GM23338 (cell line): ENCODE measurements at regions not wholly inside any gene's neighbourhood (a gene's known extent, or its start where the extent isn't known, plus 50 kb on each side); places are given as distances from the start of the nearest gene placed in this dataset.

Experiments used
- ATAC-seq: fragments of 200-7000 bp; cut with Tn5 transposase; 3 replicates; pipeline ENCODE4 v1.9.1; 2020
- DNase-seq: peaks from one replicate; pipeline ENCODE4 v3.0.0-alpha.2; 2015; ENCODE audit warnings: low spot score
- H2AFZ ChIP-seq: fragments of 200-600 bp; sonication (generic); 2 replicates; pipeline ENCODE4 v1.8.0; 2016; ENCODE audit warnings: antibody characterized with exemption, mild to moderate bottlenecking, moderate library complexity
- H3F3A ChIP-seq: fragments of 200-600 bp; sonication (generic); replicated peaks from 2 replicates; pipeline ENCODE4 v1.8.0; 2017; ENCODE audit warnings: antibody characterized with exemption, mixed run types, low read depth
- H3K27ac ChIP-seq: fragments of 200-600 bp; sonication (generic); 2 replicates; pipeline ENCODE4 v1.6.1; 2016; ENCODE audit warnings: low read depth
- H3K27me3 ChIP-seq: fragments of 200-600 bp; sonication (generic); 2 replicates; pipeline ENCODE4 v1.8.0; 2016; ENCODE audit warnings: mild to moderate bottlenecking, mixed run types, moderate library complexity; ENCODE audit not compliant: insufficient read depth
- H3K36me3 ChIP-seq: fragments of 200-600 bp; sonication (generic); 2 replicates; pipeline ENCODE4 v1.8.0; 2016; ENCODE audit warnings: mild to moderate bottlenecking; ENCODE audit not compliant: insufficient read depth
- H3K4me1 ChIP-seq: fragments of 200-600 bp; sonication (generic); 2 replicates; pipeline ENCODE4 v1.8.0; 2016; ENCODE audit warnings: mild to moderate bottlenecking, moderate library complexity; ENCODE audit not compliant: insufficient read depth
- H3K4me2 ChIP-seq: fragments of 200-600 bp; sonication (generic); 2 replicates; pipeline ENCODE4 v1.7.1; 2017; ENCODE audit warnings: mixed run types
- H3K4me3 ChIP-seq: fragments of 200-600 bp; sonication (generic); 2 replicates; pipeline ENCODE4 v1.6.1; 2016; ENCODE audit warnings: mixed run types
- H3K79me2 ChIP-seq: fragments of 200-600 bp; sonication (generic); replicated peaks from 2 replicates; pipeline ENCODE4 v1.8.0; 2017; ENCODE audit warnings: mild to moderate bottlenecking; ENCODE audit not compliant: insufficient read depth
- H3K9me2 ChIP-seq: fragments of 200-600 bp; sonication (generic); 2 replicates; pipeline ENCODE4 v1.8.0; 2017; ENCODE audit not compliant: insufficient read depth
- H4K20me1 ChIP-seq: fragments of 200-600 bp; sonication (generic); replicated peaks from 2 replicates; pipeline ENCODE4 v1.8.0; 2017; ENCODE audit warnings: mild to moderate bottlenecking; ENCODE audit not compliant: insufficient read depth
- H3K27ac Mint-ChIP-seq: 2 replicates; pipeline ENCODE4 v1.8.0; 2020; ENCODE audit warnings: inconsistent platforms, mild to moderate bottlenecking, moderate library complexity, mixed read lengths
- H3K27me3 Mint-ChIP-seq: 3 replicates; pipeline ENCODE4 v1.8.0; 2022; ENCODE audit warnings: low read depth, mild to moderate bottlenecking, moderate library complexity, mixed read lengths, inconsistent platforms; ENCODE audit not compliant: insufficient read depth, poor library complexity
- H3K36me3 Mint-ChIP-seq: 3 replicates; pipeline ENCODE4 v1.8.0; 2021; ENCODE audit warnings: low read depth, mild to moderate bottlenecking, inconsistent platforms, moderate library complexity, mixed read lengths
- H3K4me1 Mint-ChIP-seq: 3 replicates; pipeline ENCODE4 v1.8.0; 2020; ENCODE audit warnings: mild to moderate bottlenecking, inconsistent platforms, mixed read lengths
- H3K4me3 Mint-ChIP-seq: 3 replicates; pipeline ENCODE4 v1.8.0; 2021; ENCODE audit warnings: moderate library complexity, mild to moderate bottlenecking, inconsistent platforms, mixed read lengths
- H3K9me3 Mint-ChIP-seq: 3 replicates; pipeline ENCODE4 v1.8.0; 2020; ENCODE audit warnings: moderate library complexity, mild to moderate bottlenecking, inconsistent platforms, mixed read lengths
- JUNB ChIP-seq: IDR thresholded peaks from one replicate; pipeline ENCODE4 v1.6.1; 2016; ENCODE audit warnings: antibody characterized with exemption; ENCODE audit not compliant: unreplicated experiment
- POLR2AphosphoS5 ChIP-seq: IDR thresholded peaks from 2 replicates; pipeline ENCODE4 v1.6.1; 2016; ENCODE audit warnings: antibody characterized with exemption, low read depth
- ZNF331 ChIP-seq: fragments of 250-450 bp; sonication (Bioruptor Pico); IDR thresholded peaks from 2 replicates; pipeline ENCODE4 v1.5.0; 2020; ENCODE audit warnings: low read depth, mild to moderate bottlenecking, moderate library complexity
- ZNF462 ChIP-seq: fragments of 250-450 bp; sonication (Bioruptor Pico); IDR thresholded peaks from 2 replicates; pipeline ENCODE4 v1.5.0; 2020; ENCODE audit warnings: mild to moderate bottlenecking, moderate library complexity

- no peaks in the 10 kb centered on the region for H3K36me3 ChIP-seq
- ATAC-seq = no peak
- H3K9me3 Mint-ChIP-seq = no peaks in the 10 kb centered on the region
These were observed 379.3 kb downstream of the TRIM36 start for GRCh38 chr5:114790403-114790792.

More at GRCh38 chr5:114790403-114790792, 379.3 kb downstream of the TRIM36 start:
- H2AFZ ChIP-seq = no peak overlapping the region
- no peaks in the 10 kb centered on the region for H3K27me3 ChIP-seq
- no peaks in the 10 kb centered on the region for H3K4me1 ChIP-seq
- no peak overlapping the region for H3K27ac Mint-ChIP-seq
- H3K36me3 Mint-ChIP-seq = no peaks in the 10 kb centered on the region
- no peaks in the 10 kb centered on the region for H3K9me2 ChIP-seq
- no peak for DNase-seq
- H3K27me3 Mint-ChIP-seq = no peaks in the 10 kb centered on the region
- no peak overlapping the region for H3K4me3 Mint-ChIP-seq
- no peak overlapping the region for H3K4me2 ChIP-seq
- no peaks in the 10 kb centered on the region for H3F3A ChIP-seq
- H3K79me2 ChIP-seq = no peaks in the 10 kb centered on the region
- no peaks in the 10 kb centered on the region for H4K20me1 ChIP-seq
- H3K4me3 ChIP-seq = no peak overlapping the region
- TF ChIP-seq JUNB (no peak), ZNF331 (CRISPR knock-in tag) (no peak), ZNF462 (no peak), POLR2AphosphoS5 (no peak)
- H3K4me1 Mint-ChIP-seq = no peaks in the 10 kb centered on the region
- no peak overlapping the region for H3K27ac ChIP-seq
